ENCODE measurements at regions not wholly inside any gene's neighbourhood (a gene's known extent, or its start where the extent isn't known, plus 50 kb on each side); places are given as distances from the start of the nearest gene placed in this dataset.
"Not testable (repeated sequence)": the region's sequence is repeated elsewhere in the genome, so short reads cannot be mapped to it uniquely, and the experiment has no call there.

- H3K27me3 ChIP-seq (replicated peaks in 1 of 2; ENCODE audit: control insufficient read depth in 2 of 2, extremely low read depth in 1 of 2, insufficient read depth in 2 of 2, low read length in 1 of 2), result no peaks in the 10 kb centered on the region
- no CpG with 5 or more reads among the region's 3 CpGs for WGBS (ENCODE audit: insufficient coverage)
- Mint-ChIP-seq H3K36me3 (no peaks in the 10 kb centered on the region), H3K4me3 (no peak overlapping the region), H3K4me1 (peaks cover 6 to 12% (median 8%) of the 10 kb centered on the region in 3 donors), H3K27me3 (peaks cover 4 to 15% of the 10 kb centered on the region in 2 donors), H3K27ac (no peak overlapping the region), H3K9me3 (peaks cover 0 to 3% (median 0%) of the 10 kb centered on the region in 3 donors)
- no peaks in the 10 kb centered on the region for H3K36me3 ChIP-seq (ENCODE audit: control insufficient read depth in 2 of 2, extremely low read depth in 1 of 2, insufficient read depth in 1 of 2, low read length in 1 of 2)
- POLR2A ChIA-PET, result no interaction called here
- CTCF ChIA-PET, result no interaction called here
- no peak overlapping the region for H3K27ac ChIP-seq (ENCODE audit: low read length)
- no peak for ATAC-seq (replicated peaks in 1 of 4)
- H3K4me1 ChIP-seq (ENCODE audit: control insufficient read depth in 1 of 2, extremely low read depth in 1 of 2, insufficient read depth in 2 of 2, low read length in 2 of 2), result peaks cover 0 to 4% of the 10 kb centered on the region in 2 experiments
- no peaks in the 10 kb centered on the region for H3K9me3 ChIP-seq
- H3K4me3 ChIP-seq (ENCODE audit: control insufficient read depth in 1 of 2, extremely low read depth in 1 of 2, low read length in 1 of 2), result no peak overlapping the region
- peak in 1 of 35 experiments; percentile 0 for DNase-seq
These were observed 126.9 kb upstream of the UFL1 start for GRCh38 chr6:96394727-96395126.

- ATAC-seq (replicated peaks in 1 of 4), result no peak
- peaks cover 4 to 14% of the 10 kb centered on the region in 2 donors for H3K27me3 Mint-ChIP-seq
- no peak overlapping the region for H3K4me3 ChIP-seq (ENCODE audit: control insufficient read depth in 1 of 2, extremely low read depth in 1 of 2, low read length in 1 of 2)
- no peak for DNase-seq
- ChIA-PET CTCF (no interaction called here), POLR2A (no interaction called here)
- no peaks in the 10 kb centered on the region for H3K9me3 ChIP-seq
- no CpG with 5 or more reads among the region's 1 CpG for WGBS (ENCODE audit: insufficient coverage)
- no peaks in the 10 kb centered on the region for H3K4me1 ChIP-seq (ENCODE audit: control insufficient read depth in 1 of 2, extremely low read depth in 1 of 2, insufficient read depth in 2 of 2, low read length in 2 of 2)
- H3K36me3 Mint-ChIP-seq, result no peaks in the 10 kb centered on the region
- H3K27ac Mint-ChIP-seq, result no peak overlapping the region
- H3K4me3 Mint-ChIP-seq, result no peak overlapping the region
- H3K36me3 ChIP-seq (ENCODE audit: control insufficient read depth in 2 of 2, extremely low read depth in 1 of 2, insufficient read depth in 1 of 2, low read length in 1 of 2), result no peaks in the 10 kb centered on the region
- H3K27me3 ChIP-seq (replicated peaks in 1 of 2; ENCODE audit: control insufficient read depth in 2 of 2, extremely low read depth in 1 of 2, insufficient read depth in 2 of 2, low read length in 1 of 2), result no peaks in the 10 kb centered on the region
- H3K9me3 Mint-ChIP-seq, result peaks cover 0 to 3% (median 0%) of the 10 kb centered on the region in 3 donors
- no peak overlapping the region for H3K27ac ChIP-seq (ENCODE audit: low read length)
- H3K4me1 Mint-ChIP-seq, result no peaks in the 10 kb centered on the region
These were observed 111.1 kb upstream of the UFL1 start for GRCh38 chr6:96410467-96410866.

- Histone ChIP-seq H3K4me3 (ENCODE audit: control insufficient read depth in 1 of 2, extremely low read depth in 1 of 2, low read length in 1 of 2) (no peak overlapping the region), H3K27me3 (replicated peaks in 1 of 2; ENCODE audit: control insufficient read depth in 2 of 2, extremely low read depth in 1 of 2, insufficient read depth in 2 of 2, low read length in 1 of 2) (no peaks in the 10 kb centered on the region), H3K4me1 (ENCODE audit: control insufficient read depth in 1 of 2, extremely low read depth in 1 of 2, insufficient read depth in 2 of 2, low read length in 2 of 2) (no peaks in the 10 kb centered on the region), H3K9me3 (no peaks in the 10 kb centered on the region), H3K36me3 (ENCODE audit: control insufficient read depth in 2 of 2, extremely low read depth in 1 of 2, insufficient read depth in 1 of 2, low read length in 1 of 2) (no peaks in the 10 kb centered on the region), H3K27ac (ENCODE audit: low read length) (no peak overlapping the region)
- H3K4me1 Mint-ChIP-seq, result no peaks in the 10 kb centered on the region
- peaks cover 5 to 14% (median 6%) of the 10 kb centered on the region in 3 donors for H3K9me3 Mint-ChIP-seq
- no peak overlapping the region for H3K4me3 Mint-ChIP-seq
- WGBS (ENCODE audit: insufficient coverage), result 71% methylated on average over 1 of the region's 1 CpG
- CTCF ChIA-PET, result no interaction called here
- H3K27ac Mint-ChIP-seq, result no peak overlapping the region
- H3K27me3 Mint-ChIP-seq, result no peaks in the 10 kb centered on the region
- ATAC-seq (replicated peaks in 1 of 4) (no peak), DNase-seq (no peak)
- H3K36me3 Mint-ChIP-seq, result no peaks in the 10 kb centered on the region
- POLR2A ChIA-PET, result no interaction called here
These were observed 101.3 kb upstream of the UFL1 start for GRCh38 chr6:96420294-96420693.

GRCh38 chr6:96433950-96434349 is 87.7 kb upstream of the UFL1 start:
- Histone ChIP-seq H3K4me1 (ENCODE audit: control insufficient read depth in 1 of 2, extremely low read depth in 1 of 2, insufficient read depth in 2 of 2, low read length in 2 of 2) (no peaks in the 10 kb centered on the region), H3K27me3 (replicated peaks in 1 of 2; ENCODE audit: control insufficient read depth in 2 of 2, extremely low read depth in 1 of 2, insufficient read depth in 2 of 2, low read length in 1 of 2) (peaks cover 0 to 12% of the 10 kb centered on the region in 2 experiments), H3K4me3 (ENCODE audit: control insufficient read depth in 1 of 2, extremely low read depth in 1 of 2, low read length in 1 of 2) (no peak overlapping the region), H3K36me3 (ENCODE audit: control insufficient read depth in 2 of 2, extremely low read depth in 1 of 2, insufficient read depth in 1 of 2, low read length in 1 of 2) (no peaks in the 10 kb centered on the region), H3K9me3 (no peaks in the 10 kb centered on the region), H3K27ac (ENCODE audit: low read length) (no peak overlapping the region)
- H3K36me3 Mint-ChIP-seq, result no peaks in the 10 kb centered on the region
- ATAC-seq (replicated peaks in 1 of 4), result no peak
- ChIA-PET POLR2A (no interaction called here), CTCF (no interaction called here)
- no peak overlapping the region for H3K4me3 Mint-ChIP-seq
- peaks cover 0 to 6% of the 10 kb centered on the region in 2 donors for H3K27me3 Mint-ChIP-seq
- no peaks in the 10 kb centered on the region for H3K4me1 Mint-ChIP-seq
- DNase-seq, result no peak
- WGBS (ENCODE audit: insufficient coverage), result 100% methylated on average over 2 of the region's 2 CpGs
- H3K9me3 Mint-ChIP-seq, result peaks cover 20 to 44% (median 27%) of the 10 kb centered on the region in 3 donors
- no peak overlapping the region for H3K27ac Mint-ChIP-seq

GRCh38 chr6:96436398-96436797 is 85.2 kb upstream of the UFL1 start:
- Histone ChIP-seq H3K4me3 (ENCODE audit: control insufficient read depth in 1 of 2, extremely low read depth in 1 of 2, low read length in 1 of 2) (no peak overlapping the region), H3K27me3 (replicated peaks in 1 of 2; ENCODE audit: control insufficient read depth in 2 of 2, extremely low read depth in 1 of 2, insufficient read depth in 2 of 2, low read length in 1 of 2) (peaks cover 0 to 12% of the 10 kb centered on the region in 2 experiments), H3K9me3 (no peaks in the 10 kb centered on the region), H3K4me1 (ENCODE audit: control insufficient read depth in 1 of 2, extremely low read depth in 1 of 2, insufficient read depth in 2 of 2, low read length in 2 of 2) (no peaks in the 10 kb centered on the region), H3K36me3 (ENCODE audit: control insufficient read depth in 2 of 2, extremely low read depth in 1 of 2, insufficient read depth in 1 of 2, low read length in 1 of 2) (no peaks in the 10 kb centered on the region), H3K27ac (ENCODE audit: low read length) (no peak overlapping the region)
- Mint-ChIP-seq H3K27me3 (peaks cover 0 to 6% of the 10 kb centered on the region in 2 donors), H3K4me1 (no peaks in the 10 kb centered on the region), H3K27ac (no peak overlapping the region), H3K36me3 (no peaks in the 10 kb centered on the region), H3K4me3 (no peak overlapping the region), H3K9me3 (peaks cover 11 to 38% (median 18%) of the 10 kb centered on the region in 3 donors)
- WGBS (ENCODE audit: insufficient coverage), result 92% methylated on average over 1 of the region's 4 CpGs
- ATAC-seq (replicated peaks in 1 of 4) (no peak), DNase-seq (no peak)
- POLR2A ChIA-PET, result no interaction called here
- CTCF ChIA-PET, result no interaction called here

- H3K36me3 ChIP-seq (ENCODE audit: control insufficient read depth in 2 of 2, extremely low read depth in 1 of 2, insufficient read depth in 1 of 2, low read length in 1 of 2); H3K27me3 Mint-ChIP-seq; H3K27ac Mint-ChIP-seq; ATAC-seq (replicated peaks in 1 of 4); H3K9me3 ChIP-seq; H3K36me3 Mint-ChIP-seq; H3K4me1 Mint-ChIP-seq; POLR2A ChIA-PET; CTCF ChIA-PET; DNase-seq; H3K4me1 ChIP-seq (ENCODE audit: control insufficient read depth in 1 of 2, extremely low read depth in 1 of 2, insufficient read depth in 2 of 2, low read length in 2 of 2); H3K27ac ChIP-seq (ENCODE audit: low read length); H3K4me3 ChIP-seq (ENCODE audit: control insufficient read depth in 1 of 2, extremely low read depth in 1 of 2, low read length in 1 of 2); H3K4me3 Mint-ChIP-seq: not testable (repeated sequence)
- peaks cover 0 to 12% of the 10 kb centered on the region in 2 experiments for H3K27me3 ChIP-seq (replicated peaks in 1 of 2; ENCODE audit: control insufficient read depth in 2 of 2, extremely low read depth in 1 of 2, insufficient read depth in 2 of 2, low read length in 1 of 2)
- WGBS (ENCODE audit: insufficient coverage), result 44% methylated on average over 4 of the region's 6 CpGs
- peaks cover 11 to 31% (median 18%) of the 10 kb centered on the region in 3 donors for H3K9me3 Mint-ChIP-seq
These were observed 84.4 kb upstream of the UFL1 start for GRCh38 chr6:96437228-96437627.

GRCh38 chr6:96450082-96450769 is 71.4 kb upstream of the UFL1 start:
- Mint-ChIP-seq H3K4me1 (no peaks in the 10 kb centered on the region), H3K27me3 (no peaks in the 10 kb centered on the region), H3K36me3 (no peaks in the 10 kb centered on the region), H3K27ac (no peak overlapping the region), H3K9me3 (peaks cover 5 to 7% (median 5%) of the 10 kb centered on the region in 3 donors), H3K4me3 (no peak overlapping the region)
- ChIA-PET POLR2A (no interaction called here), CTCF (no interaction called here)
- Histone ChIP-seq H3K9me3 (no peaks in the 10 kb centered on the region), H3K27ac (ENCODE audit: low read length) (no peak overlapping the region), H3K4me1 (ENCODE audit: control insufficient read depth in 1 of 2, extremely low read depth in 1 of 2, insufficient read depth in 2 of 2, low read length in 2 of 2) (no peaks in the 10 kb centered on the region), H3K4me3 (ENCODE audit: control insufficient read depth in 1 of 2, extremely low read depth in 1 of 2, low read length in 1 of 2) (no peak overlapping the region), H3K36me3 (ENCODE audit: control insufficient read depth in 2 of 2, extremely low read depth in 1 of 2, insufficient read depth in 1 of 2, low read length in 1 of 2) (no peaks in the 10 kb centered on the region), H3K27me3 (replicated peaks in 1 of 2; ENCODE audit: control insufficient read depth in 2 of 2, extremely low read depth in 1 of 2, insufficient read depth in 2 of 2, low read length in 1 of 2) (no peaks in the 10 kb centered on the region)
- DNase-seq (no peak), ATAC-seq (replicated peaks in 1 of 4) (no peak)
- WGBS (ENCODE audit: insufficient coverage), result 60% methylated on average over 1 of the region's 5 CpGs
